Stimulated activated CD8-positive, alpha-beta memory T cell treated with anti-CD3 and anti-CD28 coated beads, Interleukin-12 subunit alpha, Interleukin-12 subunit beta, amount 100 ng/mL, for 24 hours (primary cell): ENCODE measurements at regions not wholly inside any gene's neighbourhood (a gene's known extent, or its start where the extent isn't known, plus 50 kb on each side); places are given as distances from the start of the nearest gene placed in this dataset.

ENCODE experiments used
- DNase-seq: peaks from one replicate; pipeline ENCODE4 v3.0.0-alpha.2; 2020; ENCODE audit errors: extremely low read depth

DNA sequence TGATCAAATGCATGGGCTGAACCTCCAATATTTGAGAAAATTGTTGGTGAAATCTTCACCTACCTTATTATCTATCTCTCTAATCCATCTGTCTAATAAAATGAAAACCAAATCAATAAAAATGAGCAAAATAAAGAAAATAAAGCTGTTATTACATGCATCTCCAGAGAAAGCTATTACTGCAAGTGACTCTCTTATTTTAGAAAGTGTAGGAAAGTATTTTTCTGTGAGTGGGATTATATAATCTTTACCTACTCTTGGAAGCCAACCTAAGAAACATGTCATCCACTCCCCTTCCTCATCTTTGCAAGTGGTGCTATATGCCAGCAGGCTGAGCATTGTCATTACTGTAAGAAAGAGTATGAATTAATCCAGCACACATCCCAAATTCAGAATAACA lies 191.5 kb upstream of the RFC3 start:
- DNase-seq = no peak

DNA sequence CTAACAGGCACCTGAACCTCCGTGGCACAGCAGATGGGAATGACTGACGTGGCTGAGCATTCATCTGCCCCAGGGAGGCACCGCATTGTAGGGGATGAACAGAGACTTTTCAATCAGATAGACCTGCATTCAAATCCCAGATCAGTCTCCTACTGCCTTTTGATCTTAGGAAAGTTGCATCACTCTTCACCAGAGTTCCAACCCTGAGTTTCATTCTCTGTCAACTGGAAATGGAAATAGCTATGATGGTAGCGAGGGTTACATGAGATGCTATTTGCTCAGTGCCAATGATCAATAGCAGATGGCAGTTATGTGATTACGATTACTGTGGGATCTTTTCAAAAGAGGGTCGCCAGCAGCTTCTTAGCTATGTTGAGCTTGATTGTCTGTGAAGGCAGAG lies 189.3 kb upstream of the RFC3 start:
- DNase-seq = no peak

DNA sequence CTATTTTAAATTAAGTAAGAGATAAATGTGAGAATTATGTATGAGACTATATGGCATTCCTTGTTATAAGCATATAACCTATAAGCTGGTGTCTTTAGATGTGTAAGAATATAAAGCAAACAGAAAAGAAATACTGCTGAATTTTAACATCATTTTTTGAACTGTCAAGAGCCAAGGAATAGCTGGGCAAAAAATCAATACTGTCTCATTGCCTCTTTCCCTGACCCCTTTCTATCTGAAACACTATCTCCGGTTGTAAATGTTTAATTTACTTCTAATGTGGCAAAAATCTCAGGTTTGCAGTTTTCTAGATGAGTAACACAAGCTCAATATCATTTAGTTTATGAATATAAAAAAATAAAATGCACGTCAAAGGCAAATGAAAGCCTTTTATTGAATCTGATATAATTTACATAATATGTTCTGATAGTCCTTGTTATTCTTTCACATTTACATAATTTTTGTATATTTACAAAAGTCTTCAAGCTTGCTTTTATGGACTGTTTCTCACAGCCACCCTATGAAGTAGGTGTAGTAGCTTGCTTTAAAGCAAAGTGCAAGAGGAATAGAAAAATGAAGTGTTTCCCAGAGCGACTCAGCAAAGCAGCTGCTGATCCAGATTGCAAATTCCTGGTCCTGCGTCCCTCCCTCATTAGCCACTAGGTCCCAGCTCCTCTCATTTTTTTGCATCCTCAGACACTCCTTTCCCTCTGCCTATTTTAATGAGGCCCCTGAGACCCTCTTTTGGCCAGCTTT lies 188.2 kb upstream of the RFC3 start:
- no peak for DNase-seq

DNA sequence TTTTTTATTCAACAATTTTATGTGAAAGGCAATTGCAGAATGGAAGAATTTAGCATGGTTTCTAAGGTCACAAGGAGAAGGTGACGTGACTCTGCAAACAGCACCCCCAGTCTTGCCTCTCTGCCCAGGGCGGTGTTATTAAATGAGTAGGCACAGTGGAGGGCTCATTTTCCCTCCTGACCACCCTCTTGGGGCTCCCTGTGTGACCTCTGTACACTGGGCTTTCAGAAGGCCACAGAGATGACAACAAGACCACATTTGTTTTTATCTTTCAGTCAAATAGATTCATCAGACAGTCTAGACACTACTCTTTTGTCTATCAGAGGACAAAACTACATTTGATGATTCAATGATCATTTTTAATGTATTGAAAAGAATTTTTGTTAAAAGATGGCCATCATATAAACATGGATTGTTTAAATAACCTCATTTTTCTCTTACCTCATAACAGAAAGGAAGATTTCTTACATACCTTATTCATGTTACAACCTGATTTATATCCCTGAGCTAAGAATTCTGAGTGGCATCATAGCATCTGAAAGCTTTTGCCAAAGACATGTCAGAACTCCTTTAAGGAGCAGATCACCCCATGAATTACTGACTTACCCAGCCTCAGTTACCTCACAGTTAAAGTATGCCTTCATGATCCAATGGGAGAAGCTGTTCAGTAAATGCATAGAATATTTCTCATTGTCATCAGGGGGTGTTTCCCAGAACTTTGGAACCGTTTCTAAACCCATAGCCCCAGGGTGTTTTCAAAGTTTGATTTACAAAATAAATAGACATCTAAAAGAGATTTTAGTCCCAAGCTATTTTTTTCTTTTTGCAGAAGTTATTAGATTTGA lies 184.0 kb upstream of the RFC3 start:
- DNase-seq = no peak

DNA sequence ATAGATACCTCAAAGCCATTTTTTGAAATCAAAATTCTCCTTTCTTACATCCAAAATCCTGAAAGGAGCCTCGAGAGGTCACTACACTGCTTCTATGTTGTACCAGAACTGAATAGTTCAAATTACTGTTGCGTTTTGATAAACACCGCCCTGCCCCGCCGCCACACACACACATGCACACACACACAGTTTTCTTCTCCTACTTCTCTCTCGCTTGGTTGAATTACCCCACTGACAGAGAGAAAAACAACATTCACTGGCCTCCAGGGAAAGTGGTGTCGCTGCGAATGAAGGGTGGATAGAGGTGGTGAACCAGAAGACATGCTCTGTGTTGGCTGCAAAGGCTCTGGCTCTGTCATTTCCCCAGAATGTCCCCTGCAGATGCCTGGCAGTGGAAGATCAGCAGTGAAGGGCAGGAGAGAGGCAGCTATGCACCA lies 183.4 kb upstream of the RFC3 start:
- no peak for DNase-seq

DNA sequence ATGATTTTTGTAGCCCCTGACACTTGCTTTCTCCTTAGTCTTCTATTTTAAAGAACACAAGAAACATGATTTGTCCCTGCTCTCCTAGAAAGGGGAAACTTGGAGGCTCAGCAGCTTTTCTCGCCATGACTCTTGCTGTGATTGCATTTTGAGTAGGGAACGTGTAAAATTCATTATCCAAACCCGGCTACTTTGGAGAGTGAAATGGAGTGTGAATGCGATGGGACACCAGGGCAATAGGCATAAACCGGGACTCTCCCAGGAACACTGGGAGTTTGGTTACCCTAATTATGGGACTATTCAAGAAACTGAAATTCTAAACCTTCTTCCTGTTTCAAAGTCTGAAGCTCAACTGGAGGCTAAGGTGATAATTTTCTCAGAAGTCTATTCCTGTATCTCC lies 181.7 kb upstream of the RFC3 start:
- no peak for DNase-seq

DNA sequence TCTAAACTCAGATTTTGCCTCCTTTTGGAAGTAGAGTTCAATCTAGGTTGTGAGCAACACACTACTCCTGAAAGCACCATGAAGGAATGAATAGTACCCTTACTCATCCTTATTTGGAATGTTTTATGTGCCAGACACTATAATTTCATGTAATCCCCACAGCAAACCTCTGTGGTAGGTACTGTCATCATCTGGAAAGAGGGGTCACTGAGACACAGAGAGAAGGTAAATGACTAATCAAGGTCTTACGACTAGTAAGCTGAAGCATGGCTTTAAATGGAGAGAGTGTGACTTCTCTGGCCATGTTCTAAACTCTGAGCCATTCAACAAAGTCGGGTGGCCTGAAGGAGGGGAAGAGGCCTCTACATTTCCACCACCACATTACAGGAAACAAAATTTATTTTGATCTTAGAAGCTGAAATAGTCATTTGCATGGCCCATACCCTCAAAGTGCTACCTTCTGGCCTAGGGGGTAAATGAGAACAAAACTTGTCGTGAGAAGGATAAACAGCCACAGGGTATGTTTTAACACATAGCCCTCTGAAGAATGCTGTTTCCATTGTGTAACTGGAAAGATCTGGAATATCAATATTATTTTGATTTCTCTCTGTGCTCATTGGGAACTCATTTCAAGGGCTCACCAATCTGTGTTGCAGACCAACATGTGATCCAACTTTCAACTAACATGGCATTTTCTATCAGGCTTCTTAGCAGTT lies 180.8 kb upstream of the RFC3 start:
- DNase-seq = no peak

DNA sequence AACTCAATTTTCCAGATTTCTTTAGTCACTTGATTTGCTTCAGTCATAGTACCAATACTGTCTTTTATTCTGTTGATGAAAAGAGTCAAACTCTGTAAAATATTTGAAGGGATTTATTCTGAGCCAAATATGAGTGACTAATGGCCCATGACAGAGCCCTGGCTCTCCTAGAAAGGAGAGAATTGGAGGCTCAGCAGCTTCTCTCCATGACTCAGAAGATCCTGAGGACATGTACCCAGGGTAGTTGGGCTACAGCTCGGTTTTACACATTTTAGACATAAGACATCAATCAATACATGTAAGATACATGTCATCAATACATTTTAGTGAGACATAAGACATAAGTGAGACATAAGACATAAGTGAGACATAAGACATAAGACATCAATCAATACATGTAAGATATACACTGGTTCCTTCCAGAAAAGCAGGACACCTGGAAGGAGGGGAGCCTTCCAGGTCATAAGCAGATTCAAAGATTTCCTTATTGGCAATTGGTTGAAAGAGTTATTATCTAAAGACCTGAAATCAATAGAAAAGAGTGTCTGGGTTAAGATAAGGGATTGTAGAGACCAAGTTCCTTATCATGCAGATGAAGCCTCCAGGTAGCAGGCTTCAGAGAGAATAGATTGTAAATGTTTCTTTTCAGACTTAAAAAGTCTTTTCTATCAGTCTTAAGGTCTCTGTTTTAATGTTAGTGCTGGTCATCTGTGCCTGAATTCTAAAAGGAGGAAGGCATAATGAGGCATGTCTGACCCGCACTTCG lies 179.8 kb upstream of the RFC3 start:
- DNase-seq = no peak

DNA sequence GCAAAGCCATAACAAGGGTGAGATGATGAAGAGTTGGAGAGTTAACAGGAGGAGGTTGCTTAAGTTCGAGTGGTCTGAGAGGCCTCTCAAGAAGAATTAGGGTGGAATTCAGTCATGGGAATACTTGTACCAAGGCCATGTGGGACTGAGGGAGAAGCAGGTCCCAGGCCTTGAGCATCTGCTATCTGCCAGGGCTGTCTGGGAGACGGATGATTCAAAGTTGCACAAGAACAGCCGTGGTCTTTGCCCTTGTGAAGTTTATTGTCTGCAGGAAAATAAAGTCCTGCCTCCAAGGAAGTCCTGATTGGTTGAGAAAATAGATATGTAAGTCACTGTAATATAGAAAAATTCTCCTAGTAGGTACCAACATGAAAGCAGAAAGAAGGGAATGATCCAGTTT lies 178.8 kb upstream of the RFC3 start:
- no peak for DNase-seq

DNA sequence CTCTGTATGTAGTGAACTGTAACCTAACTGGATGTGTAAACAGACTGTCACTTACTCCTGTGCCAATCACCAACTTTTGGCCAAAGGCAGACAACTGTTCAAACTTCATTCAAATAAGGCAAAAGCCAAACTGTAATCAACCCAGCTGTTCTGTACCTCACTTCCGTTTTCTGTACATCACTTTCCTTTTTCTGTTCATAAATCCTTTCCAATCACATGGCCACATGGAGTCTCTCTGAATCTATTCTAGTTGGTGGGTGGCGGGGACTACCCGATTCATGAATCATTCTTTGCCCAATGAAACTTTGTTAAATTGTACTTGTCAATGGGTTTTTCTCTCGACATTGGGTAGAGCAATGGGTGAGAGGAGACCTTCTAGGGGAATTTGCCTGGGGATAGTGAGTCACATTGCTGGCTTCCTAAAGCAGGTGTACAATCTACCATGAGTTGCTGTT lies 178.3 kb upstream of the RFC3 start:
- peak; percentile 5 for DNase-seq

DNA sequence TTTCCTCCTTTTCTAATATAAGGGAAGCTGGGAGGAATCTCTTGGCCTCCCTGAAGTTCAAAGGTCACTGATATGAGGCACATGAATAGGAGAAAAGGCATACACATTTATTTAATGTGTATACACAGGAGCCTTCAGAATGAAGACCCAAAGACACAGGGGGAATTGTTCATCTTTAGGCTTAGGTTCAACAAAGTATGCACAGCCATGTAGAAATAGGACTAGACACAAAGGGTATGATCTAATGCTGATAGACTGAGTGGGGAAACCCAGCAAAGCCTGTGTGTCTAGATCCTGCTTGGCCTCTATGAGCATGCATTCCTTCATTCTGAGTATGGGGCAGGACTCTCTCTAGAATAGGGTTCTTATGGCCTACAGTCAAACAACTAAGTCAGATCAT lies 177.1 kb upstream of the RFC3 start:
- DNase-seq = no peak

DNA sequence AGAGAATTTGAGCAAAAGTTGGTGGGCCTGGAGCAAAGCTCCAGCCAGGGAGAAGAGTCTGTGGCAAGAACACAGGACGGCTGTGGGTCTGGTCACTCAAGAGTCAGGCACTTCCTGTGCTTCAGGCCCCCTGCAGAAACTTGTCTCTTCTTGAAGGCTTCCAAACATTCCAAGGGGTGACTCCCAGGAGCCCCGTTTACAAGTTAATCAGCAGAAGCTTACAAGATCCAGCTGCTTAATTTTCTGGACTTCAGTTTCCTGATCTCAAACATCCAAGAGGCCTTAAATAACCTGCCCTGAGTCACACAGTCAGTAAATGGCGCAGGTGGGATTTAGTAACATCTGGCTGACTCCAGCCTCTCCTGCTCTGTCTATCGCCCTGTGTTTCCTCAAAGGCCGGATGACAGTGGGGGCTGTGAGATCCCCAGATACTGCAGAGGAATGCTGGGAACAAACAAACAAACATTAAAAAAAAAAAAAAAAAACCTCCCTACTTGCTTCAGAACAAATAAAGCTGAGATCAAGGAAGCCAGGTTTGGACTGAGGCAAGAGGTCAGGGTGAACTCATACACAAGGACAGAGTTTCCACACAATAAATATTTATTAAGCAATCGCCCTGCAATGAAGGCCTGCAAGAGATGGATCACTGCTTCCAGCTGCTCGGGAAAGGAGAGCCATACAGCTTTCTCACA lies 175.4 kb upstream of the RFC3 start:
- DNase-seq = no peak

DNA sequence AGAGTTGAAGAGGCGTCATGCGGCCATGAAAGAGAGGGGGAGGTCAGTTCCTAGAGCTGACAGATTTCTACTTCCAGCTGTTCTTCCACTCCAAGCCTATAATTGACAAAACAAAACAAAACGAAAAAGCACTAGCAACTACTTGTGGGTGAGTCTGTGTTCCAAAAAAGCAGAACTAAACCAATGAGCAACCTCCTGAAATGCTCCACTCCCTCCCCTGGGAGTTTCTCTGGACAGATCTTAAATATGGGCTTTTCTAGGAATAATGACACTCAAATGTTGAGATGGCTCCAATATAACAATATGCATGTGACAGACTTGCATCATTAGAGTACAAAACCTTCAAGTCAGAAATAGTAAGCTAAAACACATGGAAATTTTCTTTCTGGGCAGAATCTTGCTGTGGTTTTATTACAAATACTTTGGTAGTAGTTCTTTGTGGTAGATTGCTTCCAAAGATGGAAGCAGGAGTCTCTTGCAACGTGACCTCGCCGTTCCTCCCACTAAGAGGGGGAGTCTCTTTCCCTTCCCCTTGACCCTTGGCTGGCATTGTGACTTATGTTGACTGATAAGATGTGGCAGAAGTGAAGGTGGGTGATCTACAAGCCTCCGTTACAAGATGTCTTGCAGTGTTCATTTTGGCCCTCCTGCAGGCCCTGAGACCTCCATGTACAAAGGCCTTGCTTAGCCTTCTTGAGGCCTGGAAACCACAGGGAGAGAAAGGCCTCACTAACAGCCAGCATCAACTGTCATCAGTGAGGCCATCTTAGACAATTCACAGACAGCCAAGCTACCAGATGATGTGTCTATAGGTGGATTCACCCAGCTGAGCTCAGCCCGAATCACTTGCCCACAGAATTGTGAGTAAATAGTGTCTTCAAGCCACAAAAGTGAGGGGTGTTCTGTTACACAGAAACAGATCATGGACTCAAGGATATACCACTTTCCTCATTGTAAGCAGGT lies 173.1 kb upstream of the RFC3 start:
- DNase-seq = no peak

DNA sequence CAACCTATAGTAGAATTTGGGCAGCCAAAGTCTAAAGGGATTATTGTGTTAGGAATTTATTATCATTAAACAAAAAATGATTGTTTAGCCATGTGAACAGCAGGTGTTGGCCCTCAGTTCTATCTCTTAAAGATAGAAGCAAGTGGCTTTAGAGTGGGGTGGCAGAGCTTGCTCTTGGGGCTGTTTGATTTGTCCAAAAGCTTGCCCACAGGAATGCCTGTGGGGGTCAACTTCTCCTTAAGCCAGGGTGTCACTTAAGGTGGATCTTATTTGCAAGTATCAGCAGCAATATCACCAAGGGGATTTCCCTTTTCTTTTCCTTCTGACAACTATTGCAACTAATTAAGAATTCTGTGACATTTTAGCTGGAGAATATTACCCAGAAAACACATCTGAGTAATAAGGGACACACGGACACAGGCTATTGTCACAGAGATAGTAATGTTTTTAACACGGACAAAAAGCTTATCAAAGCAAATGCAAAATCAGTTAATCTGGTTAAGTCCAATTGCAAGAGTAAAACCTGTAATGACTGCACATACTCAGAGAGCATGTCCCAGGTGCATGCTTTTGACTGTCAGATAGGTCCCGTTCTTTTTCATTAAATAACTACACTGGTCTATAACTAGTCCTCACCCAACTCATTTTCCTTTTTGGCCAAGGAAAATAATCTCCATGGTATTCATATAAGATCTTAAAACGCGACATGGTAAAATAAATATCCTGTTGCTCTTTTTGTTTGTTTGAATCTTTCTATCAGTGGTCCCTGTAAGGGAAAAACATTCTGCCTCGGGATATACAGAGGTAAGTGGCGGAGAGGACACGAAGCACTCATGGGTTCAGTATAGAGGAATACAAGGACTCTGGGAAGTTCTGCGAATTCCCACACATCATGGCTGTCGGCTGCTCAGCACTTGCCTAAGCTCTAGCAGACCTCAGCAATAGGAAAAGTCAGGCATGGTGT lies 172.1 kb upstream of the RFC3 start:
- DNase-seq = no peak

DNA sequence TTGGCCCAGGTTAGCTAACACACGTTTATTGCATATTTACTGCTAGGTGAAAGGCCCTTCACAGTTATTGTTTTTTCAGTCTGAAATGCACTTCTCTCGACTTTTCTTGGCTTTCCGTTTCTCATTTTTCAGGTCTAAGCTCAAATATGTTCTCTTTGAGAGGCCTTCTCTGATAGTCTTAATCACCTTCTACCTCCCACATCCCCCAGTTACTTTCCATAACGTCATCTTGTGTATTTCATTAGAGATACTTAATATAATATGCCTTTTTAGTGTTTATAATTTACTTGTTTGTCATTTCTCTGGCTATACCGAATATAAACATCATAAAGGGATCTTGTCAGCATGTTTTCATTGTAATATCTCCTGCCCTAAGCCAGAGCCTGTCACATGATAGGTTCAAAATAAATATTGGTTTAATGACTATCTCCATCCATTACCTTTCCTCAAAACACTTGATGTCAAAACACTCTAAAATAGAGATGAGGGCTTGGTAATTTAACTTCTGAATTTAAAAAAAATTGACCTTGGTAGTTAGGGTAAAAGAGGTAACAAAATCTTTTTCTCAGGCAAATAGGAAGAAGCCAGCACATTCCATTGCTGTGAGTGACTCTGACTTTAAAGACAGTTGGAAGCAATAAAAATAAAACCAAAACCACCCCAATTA lies 168.6 kb upstream of the RFC3 start:
- DNase-seq = no peak

DNA sequence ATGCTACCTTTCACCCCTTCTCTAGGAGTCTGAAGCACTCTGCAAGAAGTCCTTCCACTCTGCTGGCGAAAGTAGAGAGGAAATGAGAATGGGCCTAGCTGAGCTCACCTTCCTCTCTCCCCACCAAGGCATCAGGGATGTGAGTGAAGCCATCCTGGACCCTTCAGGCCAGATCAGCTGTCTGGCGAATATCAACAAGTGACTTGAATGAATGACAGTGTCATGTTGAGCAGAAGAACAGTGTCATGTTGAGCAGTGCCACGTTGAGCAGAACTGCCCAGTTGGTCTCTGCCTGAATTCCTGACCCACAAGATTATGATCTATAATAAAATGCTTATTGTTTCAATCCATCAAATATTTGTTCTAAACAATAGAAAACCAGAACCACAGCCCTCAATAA lies 166.2 kb upstream of the RFC3 start:
- no peak for DNase-seq

DNA sequence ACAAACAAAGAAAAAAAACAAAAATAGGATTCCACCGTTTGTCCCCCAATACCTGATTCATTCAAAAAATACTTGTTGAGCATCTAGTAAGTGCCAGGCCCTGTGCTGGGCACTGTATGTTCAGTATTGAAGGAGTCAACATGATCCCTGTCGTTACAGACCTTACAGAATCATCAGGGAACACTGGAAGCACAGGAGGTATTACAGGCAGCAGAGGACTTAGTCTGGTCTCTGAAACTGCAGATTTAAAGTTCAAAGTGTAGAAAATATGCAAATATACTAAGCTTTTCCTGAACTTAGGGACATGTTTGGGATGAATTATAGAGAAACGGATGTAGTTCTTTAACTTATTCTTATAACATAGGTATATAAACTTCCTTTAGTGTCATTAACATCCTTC lies 160.7 kb upstream of the RFC3 start:
- DNase-seq = no peak

DNA sequence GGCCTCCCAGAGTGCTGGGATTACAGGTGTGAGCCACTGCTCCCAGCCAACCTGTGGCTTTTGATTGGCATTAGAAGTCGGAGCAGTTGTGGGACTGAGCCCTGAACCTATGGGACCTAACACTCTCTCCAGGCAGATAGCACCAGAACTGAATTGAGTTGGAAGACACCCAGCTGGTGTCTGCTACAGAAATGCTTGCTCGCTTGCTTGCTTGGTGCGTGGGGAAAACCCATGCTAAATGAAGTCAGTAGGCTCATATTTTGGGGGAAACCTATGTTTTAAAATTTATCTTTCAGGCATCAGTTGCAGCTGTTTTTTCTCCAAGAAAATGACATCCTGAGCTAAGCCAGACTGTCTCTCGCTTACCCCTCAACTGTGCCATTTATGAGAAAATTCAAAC lies 158.5 kb upstream of the RFC3 start:
- DNase-seq = no peak
